GM10266 (cell line): ENCODE measurements at regions not wholly inside any gene's neighbourhood (a gene's known extent, or its start where the extent isn't known, plus 50 kb on each side); places are given as distances from the start of the nearest gene placed in this dataset.

ENCODE experiments used
- DNase-seq: peaks from one replicate; pipeline ENCODE4 v3.0.0; 2012; ENCODE audit errors: extremely low spot score
- TF ChIP-seq, protein P1 (sequence below): IDR thresholded peaks from 2 replicates; pipeline ENCODE4 v1.5.1; 2012; ENCODE audit warnings: mild to moderate bottlenecking, low read depth; ENCODE audit not compliant: control insufficient read depth, insufficient read depth; ENCODE audit errors: missing control alignments

DNA sequence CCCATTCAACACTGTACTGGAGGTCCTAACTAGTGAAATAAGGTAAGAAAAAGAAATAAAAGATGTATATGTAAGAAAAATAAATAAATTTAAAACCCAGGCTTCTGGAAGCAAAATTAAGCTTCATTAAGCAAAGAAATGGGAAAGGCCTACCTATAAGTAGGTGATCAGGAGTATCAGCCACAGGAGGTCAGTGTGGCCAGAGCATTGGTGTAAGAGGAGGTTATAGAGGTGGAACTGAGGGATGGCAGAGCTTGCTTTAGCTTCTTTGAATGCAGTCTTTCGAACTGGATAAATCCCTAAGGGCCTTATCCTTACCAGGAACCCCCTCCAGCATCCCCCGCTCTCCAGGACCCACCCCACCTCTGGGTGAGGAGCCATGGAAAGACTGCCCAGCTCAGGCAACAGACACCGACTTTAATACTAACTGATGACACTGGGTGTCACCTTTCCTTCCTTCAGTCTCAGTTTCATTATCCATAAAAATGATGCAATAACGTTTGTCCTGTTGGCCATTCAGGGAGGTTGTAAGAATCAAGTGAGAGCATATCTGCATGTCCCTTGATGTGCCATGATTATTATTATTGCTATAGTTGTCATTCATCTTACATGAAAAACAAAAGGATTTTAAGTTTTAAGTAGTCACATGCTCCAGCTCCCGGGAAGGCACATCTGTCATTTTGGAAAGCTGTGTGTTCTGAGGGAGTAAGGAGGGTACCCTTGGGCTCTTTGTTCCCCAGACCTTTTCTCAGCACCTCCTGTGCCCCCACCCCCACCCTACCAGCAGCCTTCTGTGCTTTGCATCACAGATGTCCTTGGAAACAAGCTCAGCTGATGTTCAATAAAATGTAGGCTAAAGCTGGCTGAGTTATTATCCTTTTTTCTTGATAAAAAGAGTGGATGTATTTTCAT lies 50.8 kb upstream of the CTNNA1 start:
- no peak for DNase-seq
- TF ChIP-seq, protein P1, sequence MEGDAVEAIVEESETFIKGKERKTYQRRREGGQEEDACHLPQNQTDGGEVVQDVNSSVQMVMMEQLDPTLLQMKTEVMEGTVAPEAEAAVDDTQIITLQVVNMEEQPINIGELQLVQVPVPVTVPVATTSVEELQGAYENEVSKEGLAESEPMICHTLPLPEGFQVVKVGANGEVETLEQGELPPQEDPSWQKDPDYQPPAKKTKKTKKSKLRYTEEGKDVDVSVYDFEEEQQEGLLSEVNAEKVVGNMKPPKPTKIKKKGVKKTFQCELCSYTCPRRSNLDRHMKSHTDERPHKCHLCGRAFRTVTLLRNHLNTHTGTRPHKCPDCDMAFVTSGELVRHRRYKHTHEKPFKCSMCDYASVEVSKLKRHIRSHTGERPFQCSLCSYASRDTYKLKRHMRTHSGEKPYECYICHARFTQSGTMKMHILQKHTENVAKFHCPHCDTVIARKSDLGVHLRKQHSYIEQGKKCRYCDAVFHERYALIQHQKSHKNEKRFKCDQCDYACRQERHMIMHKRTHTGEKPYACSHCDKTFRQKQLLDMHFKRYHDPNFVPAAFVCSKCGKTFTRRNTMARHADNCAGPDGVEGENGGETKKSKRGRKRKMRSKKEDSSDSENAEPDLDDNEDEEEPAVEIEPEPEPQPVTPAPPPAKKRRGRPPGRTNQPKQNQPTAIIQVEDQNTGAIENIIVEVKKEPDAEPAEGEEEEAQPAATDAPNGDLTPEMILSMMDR, result no peak

DNA sequence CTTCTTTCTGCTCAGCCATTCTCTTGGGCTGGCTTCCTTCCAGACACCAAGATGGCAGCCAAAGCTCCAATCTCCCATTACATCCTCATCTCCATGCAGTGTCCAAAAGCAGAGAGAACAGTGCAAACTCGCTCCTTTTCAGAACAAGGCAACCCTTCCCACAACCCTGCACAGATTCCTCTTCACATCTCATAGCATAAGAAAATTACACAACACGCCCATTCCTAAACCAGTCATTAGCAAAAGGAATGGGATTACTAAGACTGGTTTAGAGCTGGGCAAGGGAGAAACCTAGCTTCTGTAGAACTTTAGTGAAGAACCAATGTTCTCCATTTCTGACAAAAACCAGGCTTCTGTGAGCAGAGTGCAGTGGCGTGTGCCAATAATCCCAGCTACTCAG lies 51.5 kb upstream of the CTNNA1 start:
- DNase-seq, result no peak
- TF ChIP-seq, protein P1, result no peak

DNA sequence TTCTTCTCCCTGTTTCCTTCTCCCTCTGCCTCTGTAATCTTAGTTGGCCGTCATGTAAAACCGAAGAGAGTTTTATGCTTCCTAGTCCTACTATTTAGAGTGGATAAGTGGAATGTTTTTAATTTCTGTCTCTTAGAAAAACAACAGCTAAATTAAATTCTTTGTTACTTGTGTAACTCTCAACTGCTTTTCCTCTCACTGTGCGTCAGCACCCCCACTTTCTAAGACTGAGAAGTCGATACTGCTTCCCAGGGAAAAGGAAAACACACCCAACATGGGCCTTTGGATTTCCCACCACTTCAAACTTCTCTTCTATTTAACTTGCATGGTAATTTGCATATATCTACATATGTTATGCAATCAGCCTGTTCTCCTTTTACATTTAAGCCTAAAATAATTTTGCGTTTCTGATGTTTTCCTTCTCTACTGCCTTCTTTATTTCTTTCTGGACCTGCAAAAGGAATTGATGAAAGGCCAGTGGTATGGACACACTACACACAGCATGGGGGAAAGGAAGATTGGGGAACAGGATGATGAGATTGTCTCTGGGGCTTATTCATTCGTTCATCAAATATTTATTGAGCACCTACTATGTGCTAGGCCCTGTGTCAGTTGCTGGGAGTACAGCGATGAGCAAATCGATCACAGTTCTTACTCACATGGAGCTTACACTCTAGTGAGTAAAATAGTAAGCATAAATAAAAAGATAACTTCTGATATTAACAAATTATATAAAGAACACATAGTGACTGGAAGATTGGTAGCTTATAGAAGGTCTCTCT lies 52.5 kb upstream of the CTNNA1 start:
- TF ChIP-seq, protein P1, result no peak
- no peak for DNase-seq

DNA sequence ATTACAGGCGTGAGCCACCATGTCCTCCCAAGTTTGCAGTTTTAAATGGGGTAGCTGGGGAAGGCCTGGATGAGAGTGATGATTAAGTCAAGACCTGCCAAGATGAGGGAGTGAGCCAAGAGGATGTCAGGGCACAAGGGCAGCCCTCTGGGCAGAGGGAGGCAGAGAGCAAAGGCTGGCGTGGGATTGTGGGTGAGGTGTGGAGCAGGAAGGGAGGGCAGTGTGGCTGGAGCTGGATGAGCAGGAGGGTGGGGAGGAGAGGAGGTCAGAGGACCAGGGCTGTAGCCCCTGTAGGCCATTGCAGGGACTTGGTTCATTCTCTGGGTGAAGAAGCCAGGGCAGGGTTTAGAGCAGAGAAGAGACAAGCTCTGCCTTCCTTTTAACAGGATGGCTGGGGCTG lies 53.7 kb upstream of the CTNNA1 start:
- TF ChIP-seq, protein P1, result no peak
- no peak for DNase-seq

DNA sequence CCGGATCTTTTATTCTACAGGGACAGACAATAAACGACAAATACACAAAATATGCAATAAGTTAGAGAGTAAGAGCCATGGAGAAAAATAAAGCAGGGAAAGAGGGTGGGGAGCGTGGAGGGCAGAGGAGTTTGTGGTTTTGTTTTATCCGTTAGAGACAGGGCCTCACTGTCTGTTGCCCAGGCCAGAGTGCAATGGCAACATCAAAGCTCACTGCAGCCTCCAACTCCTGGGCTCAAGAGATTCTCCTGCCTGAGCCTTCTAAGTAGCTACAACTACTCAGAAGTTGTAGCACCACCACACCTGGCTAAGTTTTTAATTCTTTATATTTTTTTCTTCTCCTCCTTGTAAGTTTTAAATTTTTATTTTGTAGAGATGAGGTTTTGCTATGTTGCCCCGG lies 54.5 kb upstream of the CTNNA1 start:
- TF ChIP-seq, protein P1, result no peak
- no peak for DNase-seq

DNA sequence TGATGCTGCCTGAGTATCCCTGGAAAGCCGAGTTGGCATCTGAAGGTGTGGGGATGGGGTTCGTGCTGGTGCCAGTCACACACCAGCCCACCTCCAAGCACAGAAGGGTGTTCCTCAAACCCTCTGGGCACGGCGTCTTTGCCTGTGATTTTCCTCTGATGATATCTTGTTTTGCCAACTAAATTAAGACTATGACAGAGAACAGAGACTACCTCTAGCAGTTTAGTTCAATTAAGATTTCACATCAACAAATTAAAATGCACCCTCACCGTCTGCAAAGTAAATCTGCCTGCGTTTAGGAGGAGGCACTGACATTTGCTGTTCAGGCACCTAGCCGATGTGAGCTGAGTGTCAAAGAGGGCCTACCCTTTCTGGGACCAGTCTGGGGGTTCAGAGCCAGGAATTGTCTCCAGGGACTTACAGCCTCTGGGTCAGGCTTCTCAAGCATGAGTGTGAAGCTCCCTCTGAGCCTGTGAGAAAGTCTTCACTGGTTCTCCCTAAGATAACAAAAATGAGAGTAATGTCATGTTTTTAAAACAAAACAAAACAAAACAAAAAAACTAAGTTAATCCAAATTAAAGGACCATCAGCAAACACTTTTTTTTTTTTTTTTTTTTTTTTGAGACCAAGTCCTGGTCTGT lies 55.4 kb upstream of the CTNNA1 start:
- DNase-seq, result no peak

More for the DNA sequence above, 55.4 kb upstream of the CTNNA1 start:
- TF ChIP-seq, protein P1, result no peak
